Calu3 (cell line): ENCODE measurements at regions not wholly inside any gene's neighbourhood (a gene's known extent, or its start where the extent isn't known, plus 50 kb on each side); places are given as distances from the start of the nearest gene placed in this dataset.

Source experiments
- BruUV-seq: library from RNA; stranded (reverse); fragments of 400-500 nt; replicated peaks from 2 replicates; lab custom pipeline; 2021; lab: Mats Ljungman, UMichigan
- CTCF ChIA-PET: fragments of 300-600 bp; sonication (Branson Sonifier 250); formaldehyde crosslinking; loops from one replicate; lab custom pipeline; 2022; ENCODE audit warnings: antibody characterized with exemption; lab: Charles Lee
- DNase-seq: peaks from one replicate; pipeline ENCODE4 v3.0.0; 2022
- H3K27ac Mint-ChIP-seq: one replicate; pipeline ENCODE4 v1.8.0; 2022; ENCODE audit warnings: mixed read lengths; ENCODE audit not compliant: unreplicated experiment
- H3K27me3 Mint-ChIP-seq: one replicate; pipeline ENCODE4 v1.8.0; 2022; ENCODE audit warnings: mixed read lengths; ENCODE audit not compliant: unreplicated experiment
- H3K36me3 Mint-ChIP-seq: one replicate; pipeline ENCODE4 v1.8.0; 2022; ENCODE audit warnings: mild to moderate bottlenecking, moderate library complexity, mixed read lengths; ENCODE audit not compliant: insufficient read depth, unreplicated experiment
- H3K4me1 Mint-ChIP-seq: one replicate; pipeline ENCODE4 v1.8.0; 2022; ENCODE audit warnings: mild to moderate bottlenecking, low read depth, mixed read lengths; ENCODE audit not compliant: unreplicated experiment
- H3K4me3 Mint-ChIP-seq: one replicate; pipeline ENCODE4 v1.8.0; 2022; ENCODE audit warnings: mild to moderate bottlenecking, low read depth, moderate library complexity, mixed read lengths; ENCODE audit not compliant: unreplicated experiment
- H3K9me3 Mint-ChIP-seq: one replicate; pipeline ENCODE4 v1.8.0; 2022; ENCODE audit warnings: low read depth, mixed read lengths; ENCODE audit not compliant: unreplicated experiment
- CTCF ChIP-seq: fragments of 200-600 bp; IDR thresholded peaks from one replicate; pipeline ENCODE4 v1.8.0; 2022; ENCODE audit warnings: antibody characterized with exemption; ENCODE audit not compliant: unreplicated experiment
- intact Hi-C: fragments of 100-400 bp; cut with micrococcal nuclease; formaldehyde crosslinking; loops from one replicate; pipeline ENCODE4 v1.10.0; 2022; ENCODE audit not compliant: unreplicated experiment

- H3K27ac Mint-ChIP-seq: no peak overlapping the region
- intact Hi-C loops: no loop called here
- H3K4me1 Mint-ChIP-seq: no peaks in the 10 kb centered on the region
- H3K9me3 Mint-ChIP-seq: no peaks in the 10 kb centered on the region
- no peak overlapping the region for H3K4me3 Mint-ChIP-seq
- BruUV-seq: no TSS peak
- DNase-seq: no peak
- no peak for TF ChIP-seq CTCF
- H3K36me3 Mint-ChIP-seq: no peaks in the 10 kb centered on the region
- no peaks in the 10 kb centered on the region for H3K27me3 Mint-ChIP-seq
- CTCF ChIA-PET: interaction anchor here (0.5 to 0.6 kb wide), 2 partner anchors 8 to 88 kb away, joined by 3 read pairs; no protein-coding TSS in a partner anchor
These were observed 651.4 kb downstream of the STK39 start for GRCh38 chr2:167595839-167596471.

GRCh38 chr2:167595021-167595420 lies 652.4 kb downstream of the STK39 start:
- Mint-ChIP-seq H3K4me3 (no peak overlapping the region), H3K9me3 (no peaks in the 10 kb centered on the region), H3K36me3 (no peaks in the 10 kb centered on the region), H3K27ac (no peak overlapping the region), H3K27me3 (no peaks in the 10 kb centered on the region), H3K4me1 (no peaks in the 10 kb centered on the region)
- TF ChIP-seq CTCF: no peak
- intact Hi-C loops: no loop called here
- DNase-seq: no peak
- CTCF ChIA-PET: no interaction called here
- BruUV-seq: no TSS peak

- CTCF ChIA-PET: no interaction called here
- H3K36me3 Mint-ChIP-seq: no peaks in the 10 kb centered on the region
- no peaks in the 10 kb centered on the region for H3K27me3 Mint-ChIP-seq
- H3K27ac Mint-ChIP-seq: no peak overlapping the region
- intact Hi-C loops: no loop called here
- no peak for TF ChIP-seq CTCF
- no peak for DNase-seq
- BruUV-seq: no TSS peak
- H3K9me3 Mint-ChIP-seq: no peaks in the 10 kb centered on the region
- no peak overlapping the region for H3K4me3 Mint-ChIP-seq
- no peaks in the 10 kb centered on the region for H3K4me1 Mint-ChIP-seq
These were observed 655.0 kb downstream of the STK39 start for GRCh38 chr2:167592441-167592840.

- BruUV-seq: no TSS peak
- intact Hi-C loops: no loop called here
- no peak for TF ChIP-seq CTCF
- no peaks in the 10 kb centered on the region for H3K27me3 Mint-ChIP-seq
- H3K9me3 Mint-ChIP-seq: no peaks in the 10 kb centered on the region
- no peak overlapping the region for H3K27ac Mint-ChIP-seq
- CTCF ChIA-PET: no interaction called here
- H3K4me3 Mint-ChIP-seq: no peak overlapping the region
- no peaks in the 10 kb centered on the region for H3K4me1 Mint-ChIP-seq
- DNase-seq: no peak
- no peaks in the 10 kb centered on the region for H3K36me3 Mint-ChIP-seq
These were observed 664.8 kb downstream of the STK39 start for GRCh38 chr2:167582619-167583018.
